Ishikawa (cell line): ENCODE measurements at regions not wholly inside any gene's neighbourhood (a gene's known extent, or its start where the extent isn't known, plus 50 kb on each side); places are given as distances from the start of the nearest gene placed in this dataset.

ENCODE experiments used
- CEBPB ChIP-seq: IDR thresholded peaks from 2 replicates; pipeline ENCODE4 v1.6.1; 2012
- EP300 ChIP-seq: IDR thresholded peaks from 2 replicates; pipeline ENCODE4 v1.6.1; 2012; ENCODE audit warnings: borderline replicate concordance
- REST ChIP-seq: IDR thresholded peaks from 2 replicates; pipeline ENCODE4 v1.6.1; 2012; ENCODE audit warnings: low read depth, mild to moderate bottlenecking
- TAF1 ChIP-seq: IDR thresholded peaks from 2 replicates; pipeline ENCODE4 v1.6.1; 2012; ENCODE audit warnings: low read depth, mild to moderate bottlenecking
- USF1 ChIP-seq: IDR thresholded peaks from 2 replicates; pipeline ENCODE4 v1.6.1; 2012
- ZBTB7A ChIP-seq: IDR thresholded peaks from 2 replicates; pipeline ENCODE4 v1.6.1; 2012; ENCODE audit warnings: low read depth

GRCh38 chr2:150006591-150006990 is 419.0 kb upstream of the MMADHC start:
- TF ChIP-seq ZBTB7A (no peak), USF1 (no peak), EP300 (no peak), REST (no peak), TAF1 (no peak), CEBPB (no peak)
